B cell (primary cell): ENCODE measurements at regions not wholly inside any gene's neighbourhood (a gene's known extent, or its start where the extent isn't known, plus 50 kb on each side); places are given as distances from the start of the nearest gene placed in this dataset.

Experiments
- EZH2 ChIP-seq: IDR thresholded peaks from 2 replicates; pipeline ENCODE4 v1.6.1; 2012; ENCODE audit warnings: borderline replicate concordance, low read depth, mild to moderate bottlenecking, moderate library complexity, low read length; ENCODE audit not compliant: insufficient read depth, poor library complexity, severe bottlenecking
- TF ChIP-seq, protein P1 (sequence below): fragments of 200-600 bp; IDR thresholded peaks from one replicate; pipeline ENCODE4 v1.8.0; 2022; ENCODE audit warnings: antibody characterized with exemption, mild to moderate bottlenecking

- TF ChIP-seq, protein P1, sequence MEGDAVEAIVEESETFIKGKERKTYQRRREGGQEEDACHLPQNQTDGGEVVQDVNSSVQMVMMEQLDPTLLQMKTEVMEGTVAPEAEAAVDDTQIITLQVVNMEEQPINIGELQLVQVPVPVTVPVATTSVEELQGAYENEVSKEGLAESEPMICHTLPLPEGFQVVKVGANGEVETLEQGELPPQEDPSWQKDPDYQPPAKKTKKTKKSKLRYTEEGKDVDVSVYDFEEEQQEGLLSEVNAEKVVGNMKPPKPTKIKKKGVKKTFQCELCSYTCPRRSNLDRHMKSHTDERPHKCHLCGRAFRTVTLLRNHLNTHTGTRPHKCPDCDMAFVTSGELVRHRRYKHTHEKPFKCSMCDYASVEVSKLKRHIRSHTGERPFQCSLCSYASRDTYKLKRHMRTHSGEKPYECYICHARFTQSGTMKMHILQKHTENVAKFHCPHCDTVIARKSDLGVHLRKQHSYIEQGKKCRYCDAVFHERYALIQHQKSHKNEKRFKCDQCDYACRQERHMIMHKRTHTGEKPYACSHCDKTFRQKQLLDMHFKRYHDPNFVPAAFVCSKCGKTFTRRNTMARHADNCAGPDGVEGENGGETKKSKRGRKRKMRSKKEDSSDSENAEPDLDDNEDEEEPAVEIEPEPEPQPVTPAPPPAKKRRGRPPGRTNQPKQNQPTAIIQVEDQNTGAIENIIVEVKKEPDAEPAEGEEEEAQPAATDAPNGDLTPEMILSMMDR = no peak
- TF ChIP-seq EZH2 = no peak
These were observed 278.4 kb upstream of the FIGN start for GRCh38 chr2:164014068-164014731.
